ENCODE measurements at regions not wholly inside any gene's neighbourhood (a gene's known extent, or its start where the extent isn't known, plus 50 kb on each side); places are given as distances from the start of the nearest gene placed in this dataset.
"Not testable (repeated sequence)": the region's sequence is repeated elsewhere in the genome, so short reads cannot be mapped to it uniquely, and the experiment has no call there.

DNA sequence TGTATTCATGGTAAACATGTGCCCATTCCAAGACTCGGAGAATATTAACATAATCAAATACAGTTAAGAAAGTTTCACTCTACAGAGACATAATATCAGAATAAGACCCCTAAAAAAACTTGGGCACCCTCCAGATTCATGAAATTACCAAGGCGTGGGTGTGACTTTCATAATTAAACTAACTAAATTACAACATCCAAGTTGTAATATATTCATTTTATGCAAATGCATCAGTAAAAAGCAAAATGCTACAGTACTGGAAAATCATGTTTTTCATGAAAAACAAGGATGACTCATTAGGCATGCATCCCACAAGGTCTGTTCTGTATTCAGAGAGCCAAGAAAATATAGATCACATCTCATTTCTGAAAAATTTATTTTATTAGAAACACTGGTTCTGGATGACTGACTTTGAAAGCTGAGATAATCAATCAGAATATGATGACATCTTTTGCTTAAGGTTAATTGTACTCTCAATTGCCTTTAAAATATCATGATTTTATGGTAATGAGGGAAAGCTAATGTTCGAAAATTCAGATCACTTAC lies 248.8 kb upstream of the SMIM30 start:
- Histone ChIP-seq H3K27me3 (no peaks in the 10 kb centered on the region), H3K4me3 (no peak overlapping the region), H3K27ac (no peak overlapping the region), H3K36me3 (no peaks in the 10 kb centered on the region), H3K9me3 (no peaks in the 10 kb centered on the region), H3K4me1 (no peaks in the 10 kb centered on the region)
- intact Hi-C loops (cut with DNase I): no loop called here
- no peak for DNase-seq (ENCODE audit: extremely low spot score in 2 of 2)
- TF ChIP-seq, protein P1, sequence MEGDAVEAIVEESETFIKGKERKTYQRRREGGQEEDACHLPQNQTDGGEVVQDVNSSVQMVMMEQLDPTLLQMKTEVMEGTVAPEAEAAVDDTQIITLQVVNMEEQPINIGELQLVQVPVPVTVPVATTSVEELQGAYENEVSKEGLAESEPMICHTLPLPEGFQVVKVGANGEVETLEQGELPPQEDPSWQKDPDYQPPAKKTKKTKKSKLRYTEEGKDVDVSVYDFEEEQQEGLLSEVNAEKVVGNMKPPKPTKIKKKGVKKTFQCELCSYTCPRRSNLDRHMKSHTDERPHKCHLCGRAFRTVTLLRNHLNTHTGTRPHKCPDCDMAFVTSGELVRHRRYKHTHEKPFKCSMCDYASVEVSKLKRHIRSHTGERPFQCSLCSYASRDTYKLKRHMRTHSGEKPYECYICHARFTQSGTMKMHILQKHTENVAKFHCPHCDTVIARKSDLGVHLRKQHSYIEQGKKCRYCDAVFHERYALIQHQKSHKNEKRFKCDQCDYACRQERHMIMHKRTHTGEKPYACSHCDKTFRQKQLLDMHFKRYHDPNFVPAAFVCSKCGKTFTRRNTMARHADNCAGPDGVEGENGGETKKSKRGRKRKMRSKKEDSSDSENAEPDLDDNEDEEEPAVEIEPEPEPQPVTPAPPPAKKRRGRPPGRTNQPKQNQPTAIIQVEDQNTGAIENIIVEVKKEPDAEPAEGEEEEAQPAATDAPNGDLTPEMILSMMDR (IDR thresholded peaks at IDR 0.05): no peak
- TF ChIP-seq POLR2AphosphoS5 (IDR thresholded peaks at IDR 0.05; ENCODE audit: insufficient read depth in 1 of 2, low read depth in 1 of 2): no peak
- TF ChIP-seq POLR2A (IDR thresholded peaks at IDR 0.05): no peak

DNA sequence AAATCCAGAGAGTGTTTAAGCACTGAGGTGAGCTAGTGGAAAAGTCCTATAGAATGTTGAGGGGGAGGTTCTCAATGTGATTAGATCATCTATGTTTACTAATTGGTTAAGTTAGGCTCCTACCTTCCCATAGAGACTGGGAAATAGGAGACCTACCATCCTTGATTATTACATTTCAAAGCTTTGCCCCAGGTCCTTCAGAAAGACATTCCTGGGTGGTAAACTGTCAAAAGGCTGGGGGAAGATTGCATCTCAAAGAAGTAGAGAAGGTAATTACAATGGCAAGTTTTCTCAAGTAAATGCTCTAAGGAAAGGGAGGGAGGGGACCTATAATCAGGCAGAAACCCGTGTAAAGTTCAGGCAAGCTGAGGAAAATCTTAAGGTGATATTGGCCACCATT lies 247.8 kb upstream of the SMIM30 start:
- TF ChIP-seq, protein P1 (IDR thresholded peaks at IDR 0.05): no peak
- TF ChIP-seq POLR2AphosphoS5 (IDR thresholded peaks at IDR 0.05; ENCODE audit: insufficient read depth in 1 of 2, low read depth in 1 of 2) (no peak), POLR2A (IDR thresholded peaks at IDR 0.05) (no peak)
- Histone ChIP-seq H3K4me3 (no peak overlapping the region), H3K27me3 (no peaks in the 10 kb centered on the region), H3K9me3 (no peaks in the 10 kb centered on the region), H3K36me3 (no peaks in the 10 kb centered on the region), H3K4me1 (no peaks in the 10 kb centered on the region), H3K27ac (no peak overlapping the region)
- no peak for DNase-seq (ENCODE audit: extremely low spot score in 2 of 2)
- intact Hi-C loops (cut with DNase I): no loop called here

DNA sequence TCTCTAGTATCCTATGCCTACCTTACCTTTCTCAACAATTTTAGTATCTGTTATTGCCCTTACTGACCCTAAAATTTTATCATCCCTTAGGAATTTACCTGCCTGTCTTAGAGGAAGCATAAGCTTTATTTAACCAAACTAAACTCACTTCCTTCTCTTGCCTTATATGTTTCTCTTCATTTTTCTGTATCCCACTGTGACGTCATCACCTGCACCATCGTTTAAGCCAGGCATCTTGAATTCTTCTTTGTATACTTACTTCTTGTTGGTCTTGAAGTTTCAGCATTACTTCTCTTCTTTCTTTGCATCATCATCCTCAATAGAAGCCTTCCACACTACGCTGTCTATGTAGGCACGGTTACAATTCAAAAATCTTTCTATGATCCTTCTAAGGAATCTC lies 231.0 kb upstream of the SMIM30 start:
- H3K36me3 ChIP-seq: no peaks in the 10 kb centered on the region
- H3K4me3 ChIP-seq: no peak overlapping the region
- no peak for TF ChIP-seq POLR2AphosphoS5 (IDR thresholded peaks at IDR 0.05; ENCODE audit: insufficient read depth in 1 of 2, low read depth in 1 of 2)
- TF ChIP-seq, protein P1 (IDR thresholded peaks at IDR 0.05): no peak
- no peak for TF ChIP-seq POLR2A (IDR thresholded peaks at IDR 0.05)
- no peaks in the 10 kb centered on the region for H3K27me3 ChIP-seq
- no peaks in the 10 kb centered on the region for H3K4me1 ChIP-seq
- H3K9me3 ChIP-seq: no peaks in the 10 kb centered on the region
- H3K27ac ChIP-seq: no peak overlapping the region
- DNase-seq (ENCODE audit: extremely low spot score in 2 of 2): no peak
- intact Hi-C loops (cut with DNase I): no loop called here

DNA sequence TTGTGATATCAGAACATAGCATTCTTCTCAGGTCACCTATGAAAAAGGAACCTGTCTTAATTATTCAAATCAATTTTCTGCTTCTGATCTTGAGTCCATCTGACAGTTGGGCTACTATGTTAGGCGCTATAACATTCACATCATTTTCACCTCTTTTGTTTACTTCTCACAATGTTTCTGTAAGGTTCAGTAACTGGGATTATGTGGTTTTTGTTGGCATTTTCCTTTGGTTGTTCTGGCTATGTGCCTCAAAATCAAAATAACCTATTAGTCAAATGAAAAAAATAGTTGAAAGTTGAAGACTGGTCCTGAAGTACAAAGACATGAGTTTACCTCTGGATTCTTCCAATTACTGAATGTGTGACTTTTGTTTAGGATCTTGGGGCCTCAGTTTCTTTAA lies 221.3 kb upstream of the SMIM30 start:
- no peak for DNase-seq (ENCODE audit: extremely low spot score in 2 of 2)
- Histone ChIP-seq H3K4me3 (no peak overlapping the region), H3K27me3 (no peaks in the 10 kb centered on the region), H3K36me3 (no peaks in the 10 kb centered on the region), H3K4me1 (no peaks in the 10 kb centered on the region), H3K9me3 (no peaks in the 10 kb centered on the region), H3K27ac (no peak overlapping the region)
- TF ChIP-seq, protein P1 (IDR thresholded peaks at IDR 0.05): no peak
- TF ChIP-seq POLR2AphosphoS5 (IDR thresholded peaks at IDR 0.05; ENCODE audit: insufficient read depth in 1 of 2, low read depth in 1 of 2): no peak
- TF ChIP-seq POLR2A (IDR thresholded peaks at IDR 0.05): no peak
- intact Hi-C loops (cut with DNase I): no loop called here

DNA sequence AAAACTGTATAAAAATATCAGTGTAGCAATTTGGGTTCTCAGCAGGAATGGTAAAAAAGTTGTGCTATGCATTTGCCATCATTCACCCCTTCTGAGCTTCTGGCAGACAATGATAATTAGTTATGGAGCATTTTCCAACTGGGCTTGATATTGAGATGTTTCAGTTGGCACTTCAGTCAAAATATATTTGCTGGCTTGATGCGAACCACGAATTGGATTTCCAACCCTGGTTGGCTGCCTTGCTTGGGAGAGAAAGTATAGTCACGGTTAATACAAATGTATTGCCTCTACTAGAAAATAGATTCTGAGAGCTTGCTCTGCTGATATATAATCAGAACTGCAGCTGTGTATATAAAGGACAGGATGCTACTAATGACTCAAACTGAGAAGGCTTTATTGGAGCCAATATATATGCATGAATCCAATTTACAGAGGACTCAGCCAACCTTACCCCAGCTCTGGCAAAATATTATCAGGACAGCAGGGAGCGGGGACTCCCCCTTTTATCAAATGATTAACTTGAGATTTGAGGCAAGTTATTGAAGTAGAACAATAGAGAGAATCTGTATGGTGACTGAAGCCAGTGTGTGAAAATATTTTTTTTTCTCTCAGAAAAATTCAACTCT lies 219.8 kb upstream of the SMIM30 start:
- Histone ChIP-seq H3K4me1 (no peaks in the 10 kb centered on the region), H3K27ac (no peak overlapping the region), H3K36me3 (no peaks in the 10 kb centered on the region), H3K9me3 (no peaks in the 10 kb centered on the region), H3K27me3 (no peaks in the 10 kb centered on the region), H3K4me3 (no peak overlapping the region)
- intact Hi-C loops (cut with DNase I): no loop called here
- DNase-seq (ENCODE audit: extremely low spot score in 2 of 2): no peak
- TF ChIP-seq POLR2A (IDR thresholded peaks at IDR 0.05) (no peak), POLR2AphosphoS5 (IDR thresholded peaks at IDR 0.05; ENCODE audit: insufficient read depth in 1 of 2, low read depth in 1 of 2) (no peak)
- TF ChIP-seq, protein P1 (IDR thresholded peaks at IDR 0.05): no peak

DNA sequence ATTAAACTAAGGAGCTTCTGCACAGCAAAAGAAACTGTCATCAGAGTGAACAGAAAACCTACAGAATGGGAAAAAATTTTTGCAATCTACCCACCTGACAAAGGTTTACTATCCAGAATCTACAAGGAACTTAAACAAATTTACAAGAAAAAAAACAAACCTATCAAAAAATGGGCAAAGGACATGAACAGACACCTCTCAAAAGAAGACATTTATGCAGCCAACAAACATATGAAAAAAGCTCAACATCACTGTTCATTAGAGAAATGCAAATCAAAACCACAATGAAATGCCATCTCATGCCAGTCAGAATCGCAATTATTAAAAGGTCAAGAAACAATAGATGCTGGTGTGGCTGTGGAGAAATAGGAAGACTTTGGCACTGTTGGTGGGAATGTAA lies 218.5 kb upstream of the SMIM30 start:
- H3K9me3 ChIP-seq; H3K27me3 ChIP-seq; H3K4me3 ChIP-seq; H3K27ac ChIP-seq; intact Hi-C loops (cut with DNase I); H3K4me1 ChIP-seq; DNase-seq (ENCODE audit: extremely low spot score in 2 of 2); H3K36me3 ChIP-seq: not testable (repeated sequence)
